H1 (cell line): ENCODE measurements at regions not wholly inside any gene's neighbourhood (a gene's known extent, or its start where the extent isn't known, plus 50 kb on each side); places are given as distances from the start of the nearest gene placed in this dataset.

Experiments used
- BACH1 ChIP-seq: IDR thresholded peaks from 2 replicates; pipeline ENCODE4 v1.6.1; 2012; ENCODE audit warnings: low read length, improper control_type of control experiment
- HDAC2 ChIP-seq, 2 experiments: fragments of 300-600 bp in 1 of 2; sonication (generic) in 1 of 2; IDR thresholded peaks; 2 replicates each; pipeline ENCODE4 v1.6.1; 2011 to 2012; ENCODE audit warnings: low read depth in 2 of 2, low read length in 2 of 2, mild to moderate bottlenecking in 2 of 2, moderate library complexity in 2 of 2, borderline replicate concordance in 1 of 2, inconsistent platforms in 1 of 2
- RFX5 ChIP-seq: IDR thresholded peaks from 2 replicates; pipeline ENCODE4 v1.6.1; 2011; ENCODE audit warnings: low read depth, low read length, improper control_type of control experiment, borderline replicate concordance
- SUZ12 ChIP-seq: fragments of 200-600 bp; sonication (generic); IDR thresholded peaks from 2 replicates; pipeline ENCODE4 v1.6.1; 2012; ENCODE audit warnings: mild to moderate bottlenecking, inconsistent platforms, low read length, moderate library complexity, mixed read lengths
- TAF7 ChIP-seq: optimal IDR thresholded peaks from 2 replicates; pipeline ENCODE3; 2011; ENCODE audit warnings: low read depth, mild to moderate bottlenecking, inconsistent platforms, low read length, moderate library complexity, borderline replicate concordance

- no peak for TF ChIP-seq BACH1
- no peak for TF ChIP-seq TAF7
- TF ChIP-seq RFX5: no peak
- TF ChIP-seq SUZ12: no peak
- no peak for TF ChIP-seq HDAC2 (IDR thresholded peaks at IDR 0.05; ENCODE audit: borderline replicate concordance in 1 of 2, low read depth in 2 of 2, low read length in 2 of 2)
- TF ChIP-seq, all 59 proteins: peak for 0
These were observed 259.6 kb upstream of the ATP2B1 start (continued) for GRCh38 chr12:89968151-89968700.
